ENCODE measurements at regions not wholly inside any gene's neighbourhood (a gene's known extent, or its start where the extent isn't known, plus 50 kb on each side); places are given as distances from the start of the nearest gene placed in this dataset.
"Not testable (repeated sequence)": the region's sequence is repeated elsewhere in the genome, so short reads cannot be mapped to it uniquely, and the experiment has no call there.

GRCh38 chr6:156688620-156688971 is 88.6 kb upstream of the ARID1B start:
- DNase-seq (ENCODE audit: low spot score): no peak

- peak; percentile 60 for DNase-seq (ENCODE audit: low spot score)
These were observed 89.2 kb upstream of the ARID1B start for GRCh38 chr6:156687789-156688619.

- peak; percentile 99 for DNase-seq (ENCODE audit: low spot score)
These were observed 90.0 kb upstream of the ARID1B start for GRCh38 chr6:156686995-156687788.

- peak; percentile 66 for DNase-seq (ENCODE audit: low spot score)
These were observed 90.7 kb upstream of the ARID1B start for GRCh38 chr6:156686301-156686994.

GRCh38 chr6:156685823-156686222 is 91.4 kb upstream of the ARID1B start:
- DNase-seq (ENCODE audit: low spot score): no peak

GRCh38 chr6:156683821-156684220 is 93.4 kb upstream of the ARID1B start:
- no peak for DNase-seq (ENCODE audit: low spot score)

- no peak for DNase-seq (ENCODE audit: low spot score)
These were observed 100.5 kb upstream of the ARID1B start for GRCh38 chr6:156676721-156677120.

GRCh38 chr6:156674197-156674596 is 103.0 kb upstream of the ARID1B start:
- no peak for DNase-seq (ENCODE audit: low spot score)

- not testable (repeated sequence) for DNase-seq (ENCODE audit: low spot score)
These were observed 107.1 kb upstream of the ARID1B start for GRCh38 chr6:156670097-156670496.

GRCh38 chr6:156662025-156662445 is 115.1 kb upstream of the ARID1B start:
- DNase-seq (ENCODE audit: low spot score): peak; percentile 71

GRCh38 chr6:156660389-156660788 is 116.8 kb upstream of the ARID1B start:
- no peak for DNase-seq (ENCODE audit: low spot score)

GRCh38 chr6:156659822-156660198 is 117.4 kb upstream of the ARID1B start:
- no peak for DNase-seq (ENCODE audit: low spot score)

- DNase-seq (ENCODE audit: low spot score): no peak
These were observed 118.0 kb upstream of the ARID1B start for GRCh38 chr6:156658966-156659821.

GRCh38 chr6:156658186-156658965 is 118.8 kb upstream of the ARID1B start:
- peak; percentile 79 for DNase-seq (ENCODE audit: low spot score)

- no peak for DNase-seq (ENCODE audit: low spot score)
These were observed 119.9 kb upstream of the ARID1B start for GRCh38 chr6:156657296-156657695.

- no peak for DNase-seq (ENCODE audit: low spot score)
These were observed 122.0 kb upstream of the ARID1B start for GRCh38 chr6:156654919-156655918.

- no peak for DNase-seq (ENCODE audit: low spot score)
These were observed 124.9 kb upstream of the ARID1B start for GRCh38 chr6:156652231-156652750.

GRCh38 chr6:156651486-156651885 is 125.7 kb upstream of the ARID1B start:
- DNase-seq (ENCODE audit: low spot score): no peak

- no peak for DNase-seq (ENCODE audit: low spot score)
These were observed 126.2 kb upstream of the ARID1B start for GRCh38 chr6:156650896-156651390.

Measured in GM03348 (cell line).